ENCODE measurements at regions not wholly inside any gene's neighbourhood (a gene's known extent, or its start where the extent isn't known, plus 50 kb on each side); places are given as distances from the start of the nearest gene placed in this dataset.
"Not testable (repeated sequence)": the region's sequence is repeated elsewhere in the genome, so short reads cannot be mapped to it uniquely, and the experiment has no call there.

- ChIA-PET POLR2A (no interaction called here), CTCF (no interaction called here)
- TF ChIP-seq, protein P1, sequence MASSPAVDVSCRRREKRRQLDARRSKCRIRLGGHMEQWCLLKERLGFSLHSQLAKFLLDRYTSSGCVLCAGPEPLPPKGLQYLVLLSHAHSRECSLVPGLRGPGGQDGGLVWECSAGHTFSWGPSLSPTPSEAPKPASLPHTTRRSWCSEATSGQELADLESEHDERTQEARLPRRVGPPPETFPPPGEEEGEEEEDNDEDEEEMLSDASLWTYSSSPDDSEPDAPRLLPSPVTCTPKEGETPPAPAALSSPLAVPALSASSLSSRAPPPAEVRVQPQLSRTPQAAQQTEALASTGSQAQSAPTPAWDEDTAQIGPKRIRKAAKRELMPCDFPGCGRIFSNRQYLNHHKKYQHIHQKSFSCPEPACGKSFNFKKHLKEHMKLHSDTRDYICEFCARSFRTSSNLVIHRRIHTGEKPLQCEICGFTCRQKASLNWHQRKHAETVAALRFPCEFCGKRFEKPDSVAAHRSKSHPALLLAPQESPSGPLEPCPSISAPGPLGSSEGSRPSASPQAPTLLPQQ (tag by site-specific recombination; IDR thresholded peaks at IDR 0.05): no peak
- TF ChIP-seq ZNF830 (tag by site-specific recombination; IDR thresholded peaks at IDR 0.05; ENCODE audit: low read depth) (no peak), ZNF654 (tag by site-specific recombination; IDR thresholded peaks at IDR 0.05; ENCODE audit: low read depth) (no peak), PRDM4 (tag by site-specific recombination; IDR thresholded peaks at IDR 0.05) (no peak), ZNF76 (tag by site-specific recombination; IDR thresholded peaks at IDR 0.05; ENCODE audit: borderline replicate concordance, low read depth) (no peak), ZNF202 (tag by site-specific recombination; IDR thresholded peaks at IDR 0.05; ENCODE audit: borderline replicate concordance) (no peak)
- Histone ChIP-seq H3K27ac (ENCODE audit: extremely low read depth, low read depth, low read length) (no peak overlapping the region), H3K4me1 (ENCODE audit: control insufficient read depth, insufficient read depth, low read length) (no peaks in the 10 kb centered on the region), H3K36me3 (ENCODE audit: control insufficient read depth in 2 of 2, insufficient read depth in 1 of 2, low read length in 2 of 2) (no peaks in the 10 kb centered on the region), H3K4me3 (ENCODE audit: low read depth, low read length) (no peak overlapping the region), H3K9me3 (ENCODE audit: control insufficient read depth, insufficient read depth, low read depth, low read length) (no peaks in the 10 kb centered on the region)
Observed at GRCh38 chr7:49099587-49100326, 175.4 kb downstream of the CDC14C start.

GRCh38 chr7:49100908-49101740, 176.8 kb downstream of the CDC14C start:
- POLR2A ChIA-PET; H3K27ac ChIP-seq (ENCODE audit: extremely low read depth, low read depth, low read length); H3K4me1 ChIP-seq (ENCODE audit: control insufficient read depth, insufficient read depth, low read length); H3K36me3 ChIP-seq (ENCODE audit: control insufficient read depth in 2 of 2, insufficient read depth in 1 of 2, low read length in 2 of 2); H3K4me3 ChIP-seq (ENCODE audit: low read depth, low read length); H3K9me3 ChIP-seq (ENCODE audit: control insufficient read depth, insufficient read depth, low read depth, low read length); CTCF ChIA-PET: not testable (repeated sequence)

DNA sequence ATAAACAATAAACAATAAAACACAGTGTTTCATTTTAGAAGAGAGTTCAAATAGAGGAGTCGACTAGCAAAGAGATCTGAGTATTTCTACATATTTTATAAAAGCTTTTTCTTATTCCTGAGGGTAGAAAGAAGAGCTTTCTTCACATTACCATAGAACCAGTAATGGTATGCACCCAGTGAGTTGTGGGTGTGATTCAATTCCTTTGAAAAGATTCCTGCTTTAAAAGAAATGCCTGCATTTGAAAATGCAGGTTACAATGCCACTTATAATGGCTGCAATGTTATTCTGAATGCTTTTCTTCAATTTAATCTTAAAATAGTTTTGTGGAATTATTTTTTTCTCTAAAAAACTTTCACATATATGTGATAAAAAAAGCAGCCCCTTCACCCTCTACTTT, 178.1 kb downstream of the CDC14C start:
- Histone ChIP-seq H3K27ac (ENCODE audit: extremely low read depth, low read depth, low read length) (no peak overlapping the region), H3K36me3 (ENCODE audit: control insufficient read depth in 2 of 2, insufficient read depth in 1 of 2, low read length in 2 of 2) (no peaks in the 10 kb centered on the region), H3K4me1 (ENCODE audit: control insufficient read depth, insufficient read depth, low read length) (no peaks in the 10 kb centered on the region), H3K9me3 (ENCODE audit: control insufficient read depth, insufficient read depth, low read depth, low read length) (no peaks in the 10 kb centered on the region), H3K4me3 (ENCODE audit: low read depth, low read length) (no peak overlapping the region)
- TF ChIP-seq ZNF169 (tag by site-specific recombination; IDR thresholded peaks at IDR 0.05): no peak
- no peak for TF ChIP-seq ZNF707 (tag by site-specific recombination; IDR thresholded peaks at IDR 0.05)
- no peak for TF ChIP-seq REPIN1 (tag by site-specific recombination; IDR thresholded peaks at IDR 0.05; ENCODE audit: low read depth)
- TF ChIP-seq ZNF791 (tag by site-specific recombination; IDR thresholded peaks at IDR 0.05): no peak
- TF ChIP-seq ZNF221 (tag by site-specific recombination; IDR thresholded peaks at IDR 0.05; ENCODE audit: borderline replicate concordance): no peak
- TF ChIP-seq PRDM2 (tag by site-specific recombination; IDR thresholded peaks at IDR 0.05; ENCODE audit: borderline replicate concordance): no peak
- no peak for TF ChIP-seq ZSCAN30 (tag by site-specific recombination; IDR thresholded peaks at IDR 0.05)
- TF ChIP-seq ZNF513 (tag by site-specific recombination; IDR thresholded peaks at IDR 0.05): no peak
- no peak for TF ChIP-seq ZBTB7A (tag by site-specific recombination; IDR thresholded peaks at IDR 0.05; ENCODE audit: low read depth)
- no peak for TF ChIP-seq RBAK (tag by site-specific recombination; IDR thresholded peaks at IDR 0.05)
- no peak for TF ChIP-seq ZNF324 (tag by site-specific recombination; IDR thresholded peaks at IDR 0.05)
- ChIA-PET CTCF (interaction anchor here (0.5 to 0.7 kb wide), 2 partner anchors 64 to 82 kb away, joined by 3 read pairs; no protein-coding TSS in a partner anchor), POLR2A (no interaction called here)

Measured in HEK293 (cell line).